ENCODE measurements at regions not wholly inside any gene's neighbourhood (a gene's known extent, or its start where the extent isn't known, plus 50 kb on each side); places are given as distances from the start of the nearest gene placed in this dataset.

DNA sequence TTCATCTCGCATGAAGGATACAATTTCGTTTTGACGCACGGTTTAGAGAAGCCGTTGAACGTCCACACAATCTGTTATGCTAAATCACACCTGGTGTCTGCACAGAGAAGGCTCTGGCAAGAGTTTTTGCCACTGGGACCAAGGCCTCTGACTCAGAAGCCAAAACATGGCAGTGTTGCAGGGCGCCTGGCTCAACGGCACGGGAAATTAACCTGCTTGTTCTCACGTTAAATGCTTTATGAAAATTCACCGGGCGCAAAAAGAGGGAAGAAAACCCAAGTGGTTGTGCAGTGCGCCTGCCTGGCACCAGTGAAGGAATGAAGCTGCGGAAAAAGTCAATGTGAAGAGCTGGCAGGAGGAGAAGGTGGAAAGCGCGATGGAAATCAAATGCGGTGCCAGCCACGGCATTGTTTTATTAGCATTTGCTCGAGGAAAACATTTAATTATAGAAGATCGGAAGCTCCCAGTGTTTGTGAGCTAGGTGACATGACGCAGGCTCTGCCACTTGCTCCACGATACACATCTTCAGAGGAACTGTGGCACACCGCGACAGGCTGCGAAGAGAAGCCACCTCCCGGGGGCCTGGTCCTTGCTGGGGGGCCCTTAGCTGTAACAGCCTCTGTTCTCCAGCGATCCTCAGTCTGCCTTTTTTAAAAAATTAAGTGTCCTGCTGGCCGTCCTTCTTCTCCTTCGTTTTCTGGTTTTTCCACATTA is 126.2 kb downstream of the ZIC5 start:
- DNase-seq (ENCODE audit: extremely low spot score), result no peak
- TF ChIP-seq CTBP1 (IDR thresholded peaks at IDR 0.05; ENCODE audit: borderline replicate concordance) (no peak), NFRKB (IDR thresholded peaks at IDR 0.05) (no peak), ARNT (IDR thresholded peaks at IDR 0.05) (no peak), LEF1 (IDR thresholded peaks at IDR 0.05; ENCODE audit: borderline replicate concordance) (no peak), FOXA1 (IDR thresholded peaks at IDR 0.05) (no peak), FOXM1 (IDR thresholded peaks at IDR 0.05; ENCODE audit: borderline replicate concordance) (no peak), TARDBP (IDR thresholded peaks at IDR 0.05) (no peak), SUZ12 (IDR thresholded peaks at IDR 0.05) (no peak), ELF4 (IDR thresholded peaks at IDR 0.05) (no peak), L3MBTL2 (conservative IDR thresholded peaks at IDR 0.05) (no peak), SP1 (IDR thresholded peaks at IDR 0.05) (no peak), FOXK2 (IDR thresholded peaks at IDR 0.05) (no peak), HDGF (IDR thresholded peaks at IDR 0.05; ENCODE audit: borderline replicate concordance) (no peak), ZNF384 (IDR thresholded peaks at IDR 0.05) (no peak), BHLHE40 (IDR thresholded peaks at IDR 0.05; ENCODE audit: borderline replicate concordance) (no peak)
- TF ChIP-seq, protein P1, sequence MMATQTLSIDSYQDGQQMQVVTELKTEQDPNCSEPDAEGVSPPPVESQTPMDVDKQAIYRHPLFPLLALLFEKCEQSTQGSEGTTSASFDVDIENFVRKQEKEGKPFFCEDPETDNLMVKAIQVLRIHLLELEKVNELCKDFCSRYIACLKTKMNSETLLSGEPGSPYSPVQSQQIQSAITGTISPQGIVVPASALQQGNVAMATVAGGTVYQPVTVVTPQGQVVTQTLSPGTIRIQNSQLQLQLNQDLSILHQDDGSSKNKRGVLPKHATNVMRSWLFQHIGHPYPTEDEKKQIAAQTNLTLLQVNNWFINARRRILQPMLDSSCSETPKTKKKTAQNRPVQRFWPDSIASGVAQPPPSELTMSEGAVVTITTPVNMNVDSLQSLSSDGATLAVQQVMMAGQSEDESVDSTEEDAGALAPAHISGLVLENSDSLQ (IDR thresholded peaks at IDR 0.05), result no peak
- POLR2A ChIA-PET, result no interaction called here
- CTCF ChIA-PET, result no interaction called here

DNA sequence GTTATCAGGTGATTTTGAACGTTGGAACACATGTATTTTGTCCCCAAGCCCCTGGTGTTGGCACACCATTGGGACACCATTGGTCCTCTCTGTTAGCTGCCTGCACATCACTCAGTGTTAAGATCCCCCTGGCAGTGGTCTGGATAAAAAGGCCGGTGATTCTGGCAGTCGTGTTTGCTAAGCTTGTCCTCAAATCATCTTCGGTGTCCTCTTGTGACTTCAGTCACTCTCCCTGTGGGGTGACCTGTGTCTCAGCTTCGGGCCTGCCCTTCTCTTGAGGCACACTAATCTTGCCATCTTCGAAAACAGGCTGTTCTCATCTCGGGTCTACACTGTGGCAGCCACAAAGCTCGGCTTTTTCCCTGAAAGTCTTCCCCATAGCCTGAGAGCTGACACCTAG is 127.1 kb downstream of the ZIC5 start:
- ChIA-PET POLR2A (no interaction called here), CTCF (no interaction called here)
- no peak for DNase-seq (ENCODE audit: extremely low spot score)
- no peak for TF ChIP-seq LEF1 (IDR thresholded peaks at IDR 0.05; ENCODE audit: borderline replicate concordance)
- no peak for TF ChIP-seq HDGF (IDR thresholded peaks at IDR 0.05; ENCODE audit: borderline replicate concordance)

GRCh38 chr13:99843872-99844271 is 127.7 kb downstream of the ZIC5 start:
- DNase-seq (ENCODE audit: extremely low spot score), result no peak
- POLR2A ChIA-PET, result no interaction called here
- TF ChIP-seq FOXA1 (IDR thresholded peaks at IDR 0.05) (no peak), BHLHE40 (IDR thresholded peaks at IDR 0.05; ENCODE audit: borderline replicate concordance) (no peak), ELF4 (IDR thresholded peaks at IDR 0.05) (no peak), NFRKB (IDR thresholded peaks at IDR 0.05) (no peak), FOXK2 (IDR thresholded peaks at IDR 0.05) (no peak), ARNT (IDR thresholded peaks at IDR 0.05) (no peak), ZNF384 (IDR thresholded peaks at IDR 0.05) (no peak), SP1 (IDR thresholded peaks at IDR 0.05) (no peak), LEF1 (IDR thresholded peaks at IDR 0.05; ENCODE audit: borderline replicate concordance) (no peak), FOXM1 (IDR thresholded peaks at IDR 0.05; ENCODE audit: borderline replicate concordance) (no peak)
- TF ChIP-seq, protein P1 (IDR thresholded peaks at IDR 0.05), result no peak
- CTCF ChIA-PET, result no interaction called here

- TF ChIP-seq HDGF (IDR thresholded peaks at IDR 0.05; ENCODE audit: borderline replicate concordance), result no peak
- TF ChIP-seq FOXA1 (IDR thresholded peaks at IDR 0.05), result no peak
- no peak for TF ChIP-seq FOXM1 (IDR thresholded peaks at IDR 0.05; ENCODE audit: borderline replicate concordance)
- TF ChIP-seq L3MBTL2 (conservative IDR thresholded peaks at IDR 0.05), result no peak
- no peak for TF ChIP-seq CTBP1 (IDR thresholded peaks at IDR 0.05; ENCODE audit: borderline replicate concordance)
- no peak for DNase-seq (ENCODE audit: extremely low spot score)
- POLR2A ChIA-PET, result no interaction called here
- CTCF ChIA-PET, result interaction anchor here (0.6 kb wide), 1 partner anchor 76 kb away, joined by 3 read pairs; no protein-coding TSS in a partner anchor
Measured at GRCh38 chr13:99842405-99842804, 129.2 kb downstream of the ZIC5 start.

DNA sequence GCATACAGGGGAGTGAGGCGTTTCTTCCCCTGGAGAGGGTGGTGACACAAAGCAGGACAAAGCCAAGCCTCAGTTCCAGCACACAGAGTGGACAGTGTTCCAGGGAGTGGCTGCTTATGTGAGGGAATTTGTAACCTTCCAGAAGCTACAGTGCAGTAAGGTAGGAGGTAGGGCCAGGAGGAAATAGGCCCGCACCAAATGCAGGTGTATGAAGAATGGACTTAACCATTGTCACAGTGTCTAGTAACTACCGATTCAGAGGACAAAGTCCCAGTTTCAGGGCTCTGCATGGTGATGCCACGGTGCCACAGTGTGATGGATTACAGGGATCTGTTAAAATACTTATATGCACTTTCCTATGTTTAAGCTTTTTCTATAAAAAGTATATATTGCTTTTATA is 135.3 kb downstream of the ZIC5 start:
- CTCF ChIA-PET, result no interaction called here
- TF ChIP-seq FOXK2 (IDR thresholded peaks at IDR 0.05) (no peak), ZNF384 (IDR thresholded peaks at IDR 0.05) (no peak), FOXA1 (IDR thresholded peaks at IDR 0.05) (no peak)
- POLR2A ChIA-PET, result no interaction called here
- no peak for DNase-seq (ENCODE audit: extremely low spot score)

GRCh38 chr13:99835442-99835841 is 136.1 kb downstream of the ZIC5 start:
- no peak for TF ChIP-seq SP1 (IDR thresholded peaks at IDR 0.05)
- TF ChIP-seq CTBP1 (IDR thresholded peaks at IDR 0.05; ENCODE audit: borderline replicate concordance), result no peak
- TF ChIP-seq L3MBTL2 (conservative IDR thresholded peaks at IDR 0.05), result no peak
- TF ChIP-seq FOXM1 (IDR thresholded peaks at IDR 0.05; ENCODE audit: borderline replicate concordance), result no peak
- TF ChIP-seq NFRKB (IDR thresholded peaks at IDR 0.05), result no peak
- no peak for TF ChIP-seq BHLHE40 (IDR thresholded peaks at IDR 0.05; ENCODE audit: borderline replicate concordance)
- TF ChIP-seq FOXA1 (IDR thresholded peaks at IDR 0.05), result no peak
- CTCF ChIA-PET, result no interaction called here
- POLR2A ChIA-PET, result no interaction called here
- DNase-seq (ENCODE audit: extremely low spot score), result no peak

DNA sequence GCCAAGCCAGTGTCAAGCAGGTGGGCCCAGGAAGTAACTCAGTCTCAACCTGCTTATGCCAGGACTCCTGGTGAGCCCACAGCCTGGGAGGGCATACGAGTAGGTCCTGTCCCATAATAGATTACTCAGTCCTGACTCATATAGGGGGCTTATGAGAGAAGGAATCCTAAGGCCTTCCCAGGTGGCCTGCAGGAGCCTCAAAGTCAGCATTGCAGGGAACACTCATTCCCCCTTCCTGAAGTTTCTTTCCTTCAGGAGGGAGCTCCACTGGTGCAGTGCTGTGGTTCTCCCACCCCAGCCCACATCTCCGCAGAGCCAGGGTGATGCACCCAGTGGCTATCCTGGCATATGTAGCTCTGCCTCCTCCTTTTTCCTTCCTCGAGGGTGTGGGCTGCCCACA is 137.3 kb downstream of the ZIC5 start:
- CTCF ChIA-PET, result no interaction called here
- DNase-seq (ENCODE audit: extremely low spot score), result no peak
- TF ChIP-seq, protein P1 (IDR thresholded peaks at IDR 0.05), result no peak
- no peak for TF ChIP-seq FOXM1 (IDR thresholded peaks at IDR 0.05; ENCODE audit: borderline replicate concordance)
- TF ChIP-seq HDGF (IDR thresholded peaks at IDR 0.05; ENCODE audit: borderline replicate concordance), result no peak
- no peak for TF ChIP-seq TARDBP (IDR thresholded peaks at IDR 0.05)
- no peak for TF ChIP-seq SP1 (IDR thresholded peaks at IDR 0.05)
- no peak for TF ChIP-seq CTBP1 (IDR thresholded peaks at IDR 0.05; ENCODE audit: borderline replicate concordance)
- TF ChIP-seq LEF1 (IDR thresholded peaks at IDR 0.05; ENCODE audit: borderline replicate concordance), result no peak
- TF ChIP-seq BHLHE40 (IDR thresholded peaks at IDR 0.05; ENCODE audit: borderline replicate concordance), result no peak
- POLR2A ChIA-PET, result no interaction called here

All from HEK293T (cell line).